ENCODE measurements at regions not wholly inside any gene's neighbourhood (a gene's known extent, or its start where the extent isn't known, plus 50 kb on each side); places are given as distances from the start of the nearest gene placed in this dataset.

- Mint-ChIP-seq H3K4me3 (no peak overlapping the region), H3K4me1 (no peaks in the 10 kb centered on the region), H3K27ac (no peak overlapping the region), H3K36me3 (no peaks in the 10 kb centered on the region), H3K9me3 (peaks cover 0 to 9% of the 10 kb centered on the region in 2 donors), H3K27me3 (ENCODE audit: low read depth in 2 of 2) (no peaks in the 10 kb centered on the region)
- Histone ChIP-seq H3K36me3 (ENCODE audit: control insufficient read depth, insufficient read depth, low read length) (no peaks in the 10 kb centered on the region), H3K4me3 (ENCODE audit: low read length) (no peak overlapping the region), H3K4me1 (ENCODE audit: control insufficient read depth, insufficient read depth, low read length) (no peaks in the 10 kb centered on the region), H3K27ac (ENCODE audit: low read length) (no peak overlapping the region), H3K9me3 (ENCODE audit: control insufficient read depth, insufficient read depth, low read length) (no peaks in the 10 kb centered on the region), H3K27me3 (ENCODE audit: control insufficient read depth, insufficient read depth, low read length) (no peaks in the 10 kb centered on the region)
- no peak for DNase-seq
- no peak for ATAC-seq
- no peak for TF ChIP-seq CTCF (IDR thresholded peaks at IDR 0.05)
- intact Hi-C loops (cut with micrococcal nuclease): no loop called here
- WGBS (ENCODE audit: insufficient coverage): 74% methylated on average over 24 of the region's 24 CpGs
Observed at GRCh38 chr22:48690583-48691317, 1136.9 kb downstream of the BRD1 start.

- Mint-ChIP-seq H3K9me3 (peaks cover 0 to 9% of the 10 kb centered on the region in 2 donors), H3K4me1 (no peaks in the 10 kb centered on the region), H3K27ac (no peak overlapping the region), H3K4me3 (no peak overlapping the region), H3K27me3 (ENCODE audit: low read depth in 2 of 2) (no peaks in the 10 kb centered on the region), H3K36me3 (no peaks in the 10 kb centered on the region)
- intact Hi-C loops (cut with micrococcal nuclease): no loop called here
- 90% methylated on average over 18 of the region's 18 CpGs for WGBS (ENCODE audit: insufficient coverage)
- H3K9me3 ChIP-seq (ENCODE audit: control insufficient read depth, insufficient read depth, low read length): no peaks in the 10 kb centered on the region
- H3K4me3 ChIP-seq (ENCODE audit: low read length): no peak overlapping the region
- no peaks in the 10 kb centered on the region for H3K27me3 ChIP-seq (ENCODE audit: control insufficient read depth, insufficient read depth, low read length)
- H3K27ac ChIP-seq (ENCODE audit: low read length): no peak overlapping the region
- no peaks in the 10 kb centered on the region for H3K36me3 ChIP-seq (ENCODE audit: control insufficient read depth, insufficient read depth, low read length)
- no peaks in the 10 kb centered on the region for H3K4me1 ChIP-seq (ENCODE audit: control insufficient read depth, insufficient read depth, low read length)
- TF ChIP-seq CTCF (IDR thresholded peaks at IDR 0.05): no peak
- ATAC-seq (no peak), DNase-seq (no peak)
Observed at GRCh38 chr22:48689206-48689605, 1138.5 kb downstream of the BRD1 start.

GRCh38 chr22:48688366-48688765 is 1139.3 kb downstream of the BRD1 start:
- WGBS (ENCODE audit: insufficient coverage): 83% methylated on average over 4 of the region's 4 CpGs
- no peaks in the 10 kb centered on the region for H3K27me3 ChIP-seq (ENCODE audit: control insufficient read depth, insufficient read depth, low read length)
- Mint-ChIP-seq H3K27me3 (ENCODE audit: low read depth in 2 of 2) (no peaks in the 10 kb centered on the region), H3K36me3 (no peaks in the 10 kb centered on the region), H3K4me3 (no peak overlapping the region), H3K27ac (no peak overlapping the region), H3K9me3 (peaks cover 0 to 9% of the 10 kb centered on the region in 2 donors), H3K4me1 (no peaks in the 10 kb centered on the region)
- no peaks in the 10 kb centered on the region for H3K4me1 ChIP-seq (ENCODE audit: control insufficient read depth, insufficient read depth, low read length)
- no peaks in the 10 kb centered on the region for H3K9me3 ChIP-seq (ENCODE audit: control insufficient read depth, insufficient read depth, low read length)
- ATAC-seq: no peak
- no peak for TF ChIP-seq CTCF (IDR thresholded peaks at IDR 0.05)
- intact Hi-C loops (cut with micrococcal nuclease): no loop called here
- H3K36me3 ChIP-seq (ENCODE audit: control insufficient read depth, insufficient read depth, low read length): no peaks in the 10 kb centered on the region
- DNase-seq: no peak
- no peak overlapping the region for H3K4me3 ChIP-seq (ENCODE audit: low read length)
- no peak overlapping the region for H3K27ac ChIP-seq (ENCODE audit: low read length)

- ATAC-seq: no peak
- 94% methylated on average over 4 of the region's 6 CpGs for WGBS (ENCODE audit: insufficient coverage)
- no peak overlapping the region for H3K27ac ChIP-seq (ENCODE audit: low read length)
- H3K9me3 ChIP-seq (ENCODE audit: control insufficient read depth, insufficient read depth, low read length): no peaks in the 10 kb centered on the region
- Mint-ChIP-seq H3K27ac (no peak overlapping the region), H3K4me1 (no peaks in the 10 kb centered on the region), H3K27me3 (ENCODE audit: low read depth in 2 of 2) (no peaks in the 10 kb centered on the region), H3K4me3 (no peak overlapping the region), H3K36me3 (no peaks in the 10 kb centered on the region), H3K9me3 (peaks cover 0 to 9% of the 10 kb centered on the region in 2 donors)
- H3K4me3 ChIP-seq (ENCODE audit: low read length): no peak overlapping the region
- intact Hi-C loops (cut with micrococcal nuclease): no loop called here
- no peaks in the 10 kb centered on the region for H3K4me1 ChIP-seq (ENCODE audit: control insufficient read depth, insufficient read depth, low read length)
- no peak for DNase-seq
- H3K27me3 ChIP-seq (ENCODE audit: control insufficient read depth, insufficient read depth, low read length): no peaks in the 10 kb centered on the region
- no peaks in the 10 kb centered on the region for H3K36me3 ChIP-seq (ENCODE audit: control insufficient read depth, insufficient read depth, low read length)
- TF ChIP-seq CTCF (IDR thresholded peaks at IDR 0.05): no peak
Observed at GRCh38 chr22:48687606-48688005, 1140.1 kb downstream of the BRD1 start.
